Neutrophil (primary cell): ENCODE measurements at regions not wholly inside any gene's neighbourhood (a gene's known extent, or its start where the extent isn't known, plus 50 kb on each side); places are given as distances from the start of the nearest gene placed in this dataset.
"Not testable (repeated sequence)": the region's sequence is repeated elsewhere in the genome, so short reads cannot be mapped to it uniquely, and the experiment has no call there.

Source experiments
- H3K27ac ChIP-seq: fragments of 200-600 bp; sonication (generic); 2 replicates; pipeline ENCODE4 v1.5.1; 2016; ENCODE audit warnings: mild to moderate bottlenecking, moderate library complexity
- H3K27me3 ChIP-seq: fragments of 200-600 bp; sonication (generic); 2 replicates; pipeline ENCODE4 v1.6.0; 2016; ENCODE audit warnings: mild to moderate bottlenecking
- H3K36me3 ChIP-seq: fragments of 200-600 bp; sonication (generic); 2 replicates; pipeline ENCODE4 v1.5.1; 2017
- H3K4me1 ChIP-seq, 2 experiments: fragments of 200-600 bp in 1 of 2; sonication (generic) in 1 of 2; 1 replicate in 1 of 2; 2 replicates in 1 of 2; pipeline versions ENCODE4 v1.5.1 to v1.6.1; 2013 to 2016; ENCODE audit warnings: low read depth in 1 of 2, low read length in 1 of 2, mild to moderate bottlenecking in 1 of 2, moderate library complexity in 1 of 2; ENCODE audit not compliant: control insufficient read depth in 1 of 2, insufficient read depth in 1 of 2
- H3K4me3 ChIP-seq, 2 experiments: fragments of 200-600 bp in 1 of 2; sonication (generic) in 1 of 2; 1 replicate in 1 of 2; 2 replicates in 1 of 2; pipeline ENCODE4 v1.5.1; 2013 to 2016; ENCODE audit warnings: low read depth in 1 of 2, low read length in 1 of 2, mild to moderate bottlenecking in 1 of 2, moderate library complexity in 1 of 2
- H3K9me3 ChIP-seq: fragments of 200-600 bp; sonication (generic); 2 replicates; pipeline ENCODE4 v1.5.1; 2016
- TF ChIP-seq, protein P1 (sequence below): fragments of 200-600 bp; sonication (generic); IDR thresholded peaks from 2 replicates; pipeline ENCODE4 v1.5.1; 2016; ENCODE audit warnings: antibody characterized with exemption

DNA sequence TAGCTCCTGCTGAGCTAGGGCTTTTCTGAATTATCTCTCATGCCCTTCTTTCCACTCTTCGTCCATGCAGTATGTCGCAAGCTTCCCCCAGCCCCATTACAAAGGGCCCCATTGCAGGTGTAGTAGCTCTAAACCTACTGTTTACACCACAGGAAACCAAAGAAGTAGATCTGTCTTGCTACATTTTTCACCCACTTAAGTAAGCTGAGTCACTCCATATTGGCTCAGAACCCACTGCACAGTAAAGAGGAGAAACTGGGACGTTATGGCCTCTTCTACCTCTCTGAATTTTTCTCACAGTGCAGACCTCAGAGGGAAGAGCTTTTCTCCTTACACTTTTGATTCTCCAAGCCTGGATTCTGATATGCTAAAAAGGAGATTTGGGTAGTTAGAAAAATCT is 200.2 kb downstream of the SMARCA1 start:
- no peaks in the 10 kb centered on the region for H3K9me3 ChIP-seq
- no peaks in the 10 kb centered on the region for H3K27me3 ChIP-seq
- H3K27ac ChIP-seq, result peak overlapping the region; percentile 49
- H3K4me1 ChIP-seq, result peaks cover 3 to 12% of the 10 kb centered on the region in 2 experiments
- no peaks in the 10 kb centered on the region for H3K36me3 ChIP-seq
- TF ChIP-seq, protein P1, sequence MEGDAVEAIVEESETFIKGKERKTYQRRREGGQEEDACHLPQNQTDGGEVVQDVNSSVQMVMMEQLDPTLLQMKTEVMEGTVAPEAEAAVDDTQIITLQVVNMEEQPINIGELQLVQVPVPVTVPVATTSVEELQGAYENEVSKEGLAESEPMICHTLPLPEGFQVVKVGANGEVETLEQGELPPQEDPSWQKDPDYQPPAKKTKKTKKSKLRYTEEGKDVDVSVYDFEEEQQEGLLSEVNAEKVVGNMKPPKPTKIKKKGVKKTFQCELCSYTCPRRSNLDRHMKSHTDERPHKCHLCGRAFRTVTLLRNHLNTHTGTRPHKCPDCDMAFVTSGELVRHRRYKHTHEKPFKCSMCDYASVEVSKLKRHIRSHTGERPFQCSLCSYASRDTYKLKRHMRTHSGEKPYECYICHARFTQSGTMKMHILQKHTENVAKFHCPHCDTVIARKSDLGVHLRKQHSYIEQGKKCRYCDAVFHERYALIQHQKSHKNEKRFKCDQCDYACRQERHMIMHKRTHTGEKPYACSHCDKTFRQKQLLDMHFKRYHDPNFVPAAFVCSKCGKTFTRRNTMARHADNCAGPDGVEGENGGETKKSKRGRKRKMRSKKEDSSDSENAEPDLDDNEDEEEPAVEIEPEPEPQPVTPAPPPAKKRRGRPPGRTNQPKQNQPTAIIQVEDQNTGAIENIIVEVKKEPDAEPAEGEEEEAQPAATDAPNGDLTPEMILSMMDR, result no peak
- H3K4me3 ChIP-seq, result no peak overlapping the region

DNA sequence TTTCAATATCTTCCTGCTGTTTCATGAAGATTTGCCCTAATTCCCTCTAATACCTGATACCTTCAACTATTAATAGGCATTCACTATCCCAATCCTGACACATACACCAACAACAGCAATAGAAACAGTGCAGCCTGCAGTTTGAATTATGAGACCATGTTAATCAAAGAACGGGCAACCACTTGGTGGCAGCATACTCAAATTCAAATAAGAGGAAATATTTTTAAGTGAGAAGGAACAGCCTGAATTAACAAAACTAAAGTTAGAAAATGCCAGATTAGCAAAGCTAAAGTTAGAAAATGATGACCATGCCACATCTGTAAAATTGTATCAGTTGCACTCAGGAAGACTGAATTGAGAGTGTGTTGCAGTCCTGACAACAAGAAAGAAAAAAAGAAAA is 204.9 kb downstream of the SMARCA1 start:
- Histone ChIP-seq H3K4me3 (no peak overlapping the region), H3K9me3 (no peaks in the 10 kb centered on the region), H3K27me3 (no peaks in the 10 kb centered on the region), H3K4me1 (peaks cover 3 to 12% of the 10 kb centered on the region in 2 experiments), H3K27ac (no peak overlapping the region), H3K36me3 (no peaks in the 10 kb centered on the region)
- TF ChIP-seq, protein P1, result no peak

DNA sequence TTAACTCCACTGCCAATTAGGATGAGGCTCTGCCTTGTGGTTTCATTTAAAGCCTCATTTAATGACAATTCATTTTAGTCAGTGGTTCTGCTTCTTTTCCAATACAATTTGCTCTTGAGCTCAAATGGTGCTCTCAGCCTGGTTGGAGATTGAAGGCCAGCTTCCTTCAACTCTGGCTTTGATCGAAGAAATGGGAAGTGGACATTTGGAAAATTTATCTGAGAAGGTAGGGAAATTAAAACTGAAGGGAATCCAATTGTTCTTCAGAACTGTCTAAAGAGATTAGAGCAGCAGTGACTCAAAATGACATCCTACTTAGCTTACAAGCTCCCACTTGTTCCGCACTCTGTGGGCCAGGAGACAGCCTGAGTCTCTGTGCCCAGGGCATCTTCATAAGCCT is 206.8 kb downstream of the SMARCA1 start:
- no peaks in the 10 kb centered on the region for H3K27me3 ChIP-seq
- TF ChIP-seq, protein P1, result no peak
- no peaks in the 10 kb centered on the region for H3K9me3 ChIP-seq
- H3K4me1 ChIP-seq, result no peaks in the 10 kb centered on the region
- H3K36me3 ChIP-seq, result no peaks in the 10 kb centered on the region
- H3K4me3 ChIP-seq, result no peak overlapping the region
- H3K27ac ChIP-seq, result no peak overlapping the region

DNA sequence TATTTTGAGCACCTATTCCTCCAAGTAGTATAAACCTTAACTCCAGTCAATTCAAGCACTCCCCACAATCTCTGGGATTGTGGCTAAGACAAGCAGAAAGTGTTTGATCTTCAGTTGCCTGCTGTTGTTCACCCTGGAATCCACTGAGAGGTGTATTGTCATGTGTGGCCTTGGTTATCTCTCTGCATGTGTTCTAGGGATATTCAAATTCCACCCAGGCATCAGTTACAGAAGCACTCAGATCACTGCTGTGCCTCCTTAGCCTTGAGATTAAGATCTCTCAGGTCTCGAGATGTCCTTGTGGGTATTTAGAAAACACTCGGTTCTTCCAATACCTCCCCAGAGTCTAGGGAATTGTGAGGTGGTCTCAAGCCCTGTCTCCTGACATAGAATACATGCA is 213.3 kb downstream of the SMARCA1 start:
- H3K9me3 ChIP-seq, result no peaks in the 10 kb centered on the region
- no peaks in the 10 kb centered on the region for H3K4me1 ChIP-seq
- no peak overlapping the region for H3K4me3 ChIP-seq
- H3K36me3 ChIP-seq, result no peaks in the 10 kb centered on the region
- no peaks in the 10 kb centered on the region for H3K27me3 ChIP-seq
- H3K27ac ChIP-seq, result no peak overlapping the region
- TF ChIP-seq, protein P1, result no peak

DNA sequence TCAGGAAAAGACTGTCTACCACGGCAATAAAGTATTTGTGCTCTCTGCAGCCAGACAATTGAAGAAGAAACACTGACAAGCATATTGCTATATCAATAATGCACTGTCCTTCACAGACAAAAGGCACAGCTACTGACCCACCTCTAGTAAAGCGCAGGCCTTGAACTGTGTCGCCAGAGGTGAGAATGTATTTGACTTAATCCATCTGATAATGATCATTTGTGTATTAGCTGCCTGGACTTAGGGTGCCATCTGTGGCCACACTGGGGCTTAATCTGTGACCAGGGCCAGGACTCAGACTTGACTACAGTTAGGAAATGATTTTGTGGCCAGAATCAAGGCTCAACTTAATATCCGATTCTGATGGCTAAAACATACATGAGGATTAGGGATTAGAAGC is 260.4 kb downstream of the SMARCA1 start:
- Histone ChIP-seq H3K27me3 (no peaks in the 10 kb centered on the region), H3K27ac (no peak overlapping the region), H3K36me3 (no peaks in the 10 kb centered on the region), H3K4me1 (no peaks in the 10 kb centered on the region), H3K9me3 (no peaks in the 10 kb centered on the region), H3K4me3 (no peak overlapping the region)
- TF ChIP-seq, protein P1, result no peak

DNA sequence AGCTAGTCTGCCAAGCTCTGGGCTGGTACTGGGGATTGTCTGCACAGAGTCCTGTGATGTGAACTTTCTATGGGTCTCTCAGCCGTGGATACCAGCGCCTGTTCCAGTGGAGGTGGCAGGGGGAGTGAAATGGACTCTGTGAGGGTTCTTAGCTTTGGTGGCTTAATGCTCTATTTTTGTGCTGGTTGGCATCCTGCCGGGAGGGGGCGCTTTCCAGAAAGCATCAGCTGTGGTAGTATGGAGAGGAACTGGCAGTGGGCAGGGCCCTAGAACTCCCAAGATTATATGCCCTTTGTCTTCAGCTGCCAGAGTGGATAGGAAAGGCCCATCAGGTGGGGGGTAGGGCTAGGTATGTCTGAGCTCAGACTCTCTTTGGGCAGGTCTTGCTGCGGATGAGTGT is 267.8 kb downstream of the SMARCA1 start:
- not testable (repeated sequence) for H3K27me3 ChIP-seq, H3K27ac ChIP-seq, H3K4me1 ChIP-seq, H3K4me3 ChIP-seq, H3K9me3 ChIP-seq, H3K36me3 ChIP-seq
